ENCODE measurements at regions not wholly inside any gene's neighbourhood (a gene's known extent, or its start where the extent isn't known, plus 50 kb on each side); places are given as distances from the start of the nearest gene placed in this dataset.
"Not testable (repeated sequence)": the region's sequence is repeated elsewhere in the genome, so short reads cannot be mapped to it uniquely, and the experiment has no call there.

DNA sequence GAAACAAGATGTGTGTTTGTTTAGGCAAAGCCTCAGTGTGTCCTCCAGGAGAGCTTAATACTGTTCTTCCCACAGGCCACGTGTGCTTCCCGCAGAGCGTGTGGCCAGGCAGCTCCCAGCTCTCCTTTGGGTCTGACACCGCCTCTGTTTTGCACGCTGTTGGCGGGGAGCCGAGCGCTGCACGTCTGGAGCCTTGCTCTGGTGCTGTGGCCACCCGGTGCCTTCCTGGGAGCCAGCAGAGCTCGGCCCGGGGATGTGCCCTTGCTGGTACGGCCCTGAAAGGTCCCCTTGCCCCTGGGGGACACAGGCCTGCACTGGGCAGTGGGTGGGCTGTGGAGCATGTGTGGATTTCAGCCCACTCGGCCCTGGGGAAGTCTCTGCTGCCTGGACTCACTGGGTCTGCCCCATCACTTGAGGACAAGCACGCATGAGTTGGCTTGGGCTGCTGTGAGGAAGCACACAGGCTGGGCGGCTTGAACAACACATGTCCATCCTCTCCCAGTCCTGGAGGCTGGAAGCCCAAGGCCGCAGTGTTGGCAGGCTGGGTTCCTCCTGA is 160.7 kb upstream of the HDAC4 start:
- DNase-seq (ENCODE audit: low read depth in 2 of 3, low spot score in 2 of 3) = no peak

DNA sequence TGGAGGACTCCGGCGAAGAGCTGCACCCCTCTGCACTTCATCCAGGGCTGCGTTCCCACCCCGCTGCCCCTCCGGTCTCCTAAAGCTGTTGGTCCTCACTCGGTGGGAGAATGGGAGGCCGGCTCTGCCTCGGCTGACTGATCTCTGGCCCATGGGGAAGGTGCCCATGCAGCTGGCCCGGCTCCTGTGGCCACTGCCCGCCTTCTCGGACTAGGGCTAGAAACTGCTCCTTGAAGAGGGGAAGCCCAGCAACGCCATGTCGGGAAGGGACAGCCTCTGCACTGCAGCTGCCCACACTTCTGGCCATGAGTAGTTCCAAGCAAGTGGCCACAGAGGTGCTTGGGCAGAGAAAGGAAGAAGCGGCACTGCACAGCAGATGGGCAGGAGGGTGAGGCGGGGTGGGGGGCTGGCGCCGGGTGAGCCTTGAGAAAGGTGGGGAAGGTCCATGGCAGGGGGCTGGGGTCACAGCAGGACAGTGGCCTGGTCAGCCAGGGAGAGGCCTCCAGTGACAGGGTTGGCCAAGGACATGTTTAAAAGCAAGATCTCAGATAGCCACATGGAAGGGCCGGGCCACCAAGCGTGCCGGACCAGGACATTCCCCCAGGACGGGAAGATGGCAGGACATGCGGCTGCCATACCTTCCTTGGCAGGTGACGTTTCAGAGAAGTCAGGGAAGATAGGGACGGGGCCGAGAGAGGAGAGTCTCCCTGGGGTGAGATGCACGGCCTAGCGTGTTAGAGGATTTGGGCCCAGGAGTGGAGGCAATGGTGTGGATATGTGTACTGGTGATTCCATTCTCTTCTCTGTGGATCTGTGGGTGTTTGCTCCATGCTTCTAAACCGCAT is 158.8 kb upstream of the HDAC4 start:
- DNase-seq (ENCODE audit: low read depth in 2 of 3, low spot score in 2 of 3) = no peak

DNA sequence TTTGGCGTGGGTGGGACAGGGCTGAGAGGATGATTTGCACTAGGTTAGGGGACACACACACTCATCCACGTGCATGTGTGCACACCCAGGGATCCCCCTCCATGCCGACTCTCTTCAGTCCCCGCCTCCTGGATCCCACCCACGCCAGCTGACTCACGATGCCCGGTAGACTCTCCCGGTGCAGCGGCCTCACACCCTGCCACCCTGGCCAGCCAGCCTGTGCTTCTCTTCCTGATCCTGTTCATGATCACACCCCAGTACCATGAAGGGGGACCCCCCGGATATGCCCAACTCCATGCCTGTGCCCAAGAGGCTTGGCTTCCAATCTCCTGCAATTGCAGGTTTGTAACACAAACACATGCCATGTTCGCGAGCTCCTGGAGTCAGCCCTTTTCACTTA is 157.8 kb upstream of the HDAC4 start:
- no peak for DNase-seq (ENCODE audit: low read depth in 2 of 3, low spot score in 2 of 3)

DNA sequence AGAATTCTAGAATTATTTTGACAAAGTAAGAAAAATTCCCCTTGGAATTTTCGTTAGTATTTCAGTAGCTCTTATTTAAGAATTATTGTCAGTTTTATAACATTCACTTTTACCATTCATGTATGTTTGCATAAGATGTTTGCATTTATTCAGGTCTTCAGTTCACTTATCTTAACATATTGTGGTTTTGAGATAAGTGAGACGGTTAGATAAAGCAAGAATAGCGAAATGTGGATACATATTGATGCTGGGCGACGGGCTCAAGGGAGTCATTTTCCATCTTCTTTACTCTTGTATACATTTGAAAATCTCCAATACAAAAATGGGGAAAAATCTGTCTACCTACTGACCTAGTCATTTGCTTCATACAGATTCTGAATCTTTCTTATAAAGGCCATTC is 156.7 kb upstream of the HDAC4 start:
- DNase-seq (ENCODE audit: low read depth in 2 of 3, low spot score in 2 of 3) = no peak

DNA sequence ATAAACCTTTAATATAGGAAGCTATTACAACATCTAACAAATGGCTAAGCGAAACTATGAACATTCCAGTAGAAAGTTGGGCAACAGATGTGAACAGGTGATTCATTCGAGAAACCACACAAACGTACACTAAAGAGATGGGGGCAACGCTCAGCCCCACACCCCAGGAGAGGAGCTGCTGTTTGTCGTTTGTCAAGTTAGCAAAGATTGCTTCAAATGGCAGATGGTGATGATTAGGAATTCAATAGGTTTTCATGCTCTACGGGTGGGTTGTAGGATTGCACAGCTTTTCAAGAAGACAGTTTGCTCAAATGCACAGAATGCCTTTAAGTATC is 154.7 kb upstream of the HDAC4 start:
- DNase-seq (ENCODE audit: low read depth in 2 of 3, low spot score in 2 of 3) = no peak

DNA sequence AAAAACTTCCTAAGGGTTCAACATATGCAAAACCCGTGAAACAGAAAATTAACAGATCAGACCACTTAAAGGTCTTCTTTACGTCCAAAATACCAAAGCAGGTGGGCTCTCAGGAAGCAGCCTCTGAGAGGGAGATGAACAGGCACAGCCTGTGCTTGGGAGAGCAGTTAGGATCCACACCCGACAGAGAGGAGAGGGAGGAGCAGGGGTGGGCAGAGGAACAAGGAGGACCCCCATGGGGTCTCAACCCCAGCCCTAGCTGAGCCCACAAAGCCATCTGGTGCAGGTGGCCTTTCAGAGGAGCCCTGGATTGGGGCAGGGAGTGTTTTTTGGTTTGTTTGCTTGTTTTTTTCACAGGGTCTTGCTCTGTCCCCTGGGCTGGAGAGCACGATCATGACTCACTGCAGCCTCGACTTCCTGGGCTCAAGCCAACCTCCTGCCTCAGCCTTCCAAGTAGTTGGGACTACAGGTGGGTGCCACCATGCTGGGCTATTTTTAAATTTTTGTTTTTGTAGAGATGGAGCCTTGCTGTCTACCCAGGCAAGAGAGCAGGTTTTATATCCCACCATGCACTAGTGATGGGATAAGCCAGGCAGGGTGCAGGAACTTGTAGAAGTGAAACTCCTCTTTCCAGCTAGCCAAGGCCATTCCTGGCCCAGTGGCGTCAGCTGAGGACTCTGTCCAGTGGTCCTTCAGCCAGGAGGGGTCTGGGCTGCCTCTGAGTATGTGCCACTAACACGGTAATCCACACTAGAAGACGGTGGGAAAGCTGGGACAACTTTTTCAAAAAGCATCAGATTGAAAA is 154.1 kb upstream of the HDAC4 start:
- DNase-seq (ENCODE audit: low read depth in 2 of 3, low spot score in 2 of 3) = no peak

DNA sequence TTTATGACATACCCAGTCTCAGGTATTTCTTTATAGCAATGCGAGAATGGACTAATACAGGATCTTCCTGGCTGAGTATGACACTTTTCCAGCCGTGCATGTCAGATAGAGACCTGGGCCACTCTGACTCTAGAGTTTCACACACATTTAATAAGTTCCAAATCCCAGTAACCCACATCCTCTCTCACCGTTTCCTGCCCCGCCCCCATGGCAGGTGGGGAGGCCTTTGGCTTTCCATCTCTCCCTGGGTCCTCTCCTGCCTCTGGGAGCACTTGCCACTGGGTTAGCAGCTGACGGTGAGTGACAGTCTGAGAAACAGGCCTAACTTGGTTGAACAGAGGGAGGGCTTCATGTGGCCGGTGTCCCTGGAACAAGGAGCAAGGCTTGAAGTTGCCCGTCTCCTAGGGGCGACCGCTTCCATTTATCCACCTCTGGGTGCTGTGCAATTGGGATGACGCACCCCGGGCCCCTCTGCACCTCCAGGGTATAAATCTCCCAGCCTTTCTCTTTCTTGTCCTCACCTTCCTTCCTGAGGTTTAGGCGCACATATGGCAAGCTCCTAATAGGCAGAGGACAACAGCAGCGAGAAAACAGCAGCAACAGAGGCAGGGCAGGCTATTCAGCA is 152.7 kb upstream of the HDAC4 start:
- no peak for DNase-seq (ENCODE audit: low read depth in 2 of 3, low spot score in 2 of 3)

DNA sequence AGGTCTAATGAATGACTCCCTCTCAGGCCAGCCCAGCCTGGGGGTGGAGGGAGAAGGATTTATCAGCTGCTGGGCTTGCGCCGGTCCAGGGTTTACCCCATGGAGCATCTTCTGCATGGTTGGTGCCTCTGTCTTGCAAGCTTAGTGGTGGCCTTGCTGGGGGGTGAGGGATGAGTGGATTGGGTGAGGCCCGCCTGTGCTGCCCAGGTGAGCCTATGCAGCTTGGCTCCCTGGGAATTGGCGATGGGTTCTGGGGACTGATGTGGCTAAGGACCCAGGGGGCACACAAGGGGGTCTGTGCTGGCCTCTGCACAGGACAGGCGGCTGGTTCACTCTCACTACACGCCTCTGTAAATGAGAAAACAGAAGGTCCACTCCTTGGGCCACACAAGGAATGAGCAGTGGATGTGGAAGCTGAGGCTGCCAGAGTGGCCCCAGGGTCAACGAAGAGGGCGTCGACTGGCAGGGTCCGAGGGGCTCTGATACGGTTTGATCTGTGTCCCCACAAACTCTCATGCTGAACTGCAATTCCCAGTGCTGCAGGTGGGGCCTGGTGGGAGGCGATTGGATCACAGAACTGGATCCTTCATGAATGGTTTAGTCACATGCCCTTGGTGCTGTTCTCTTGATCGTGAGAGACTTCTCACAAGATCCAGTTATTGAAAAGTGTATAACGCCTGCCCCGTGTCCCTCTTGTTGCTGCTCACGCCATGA is 151.6 kb upstream of the HDAC4 start:
- DNase-seq (ENCODE audit: low read depth in 2 of 3, low spot score in 2 of 3) = no peak

DNA sequence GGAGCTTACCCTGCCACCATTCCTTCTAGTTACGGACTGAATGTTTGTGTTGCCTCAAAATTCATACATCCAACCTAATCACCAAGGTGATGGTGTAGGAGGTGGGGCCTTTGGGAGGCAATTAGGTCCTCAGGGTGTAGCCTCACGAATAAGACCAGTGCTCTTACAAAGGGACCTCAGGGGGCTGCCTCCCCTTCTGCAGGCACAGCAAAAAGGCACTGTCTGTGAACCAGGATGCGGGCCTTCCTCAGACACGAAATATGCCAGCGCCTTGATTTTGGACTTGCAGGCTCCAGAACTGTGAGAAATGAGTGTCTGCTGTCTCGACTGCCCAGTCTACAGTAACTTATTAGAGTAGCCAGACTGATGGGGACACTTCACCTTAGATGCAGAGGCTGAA is 150.4 kb upstream of the HDAC4 start:
- no peak for DNase-seq (ENCODE audit: low read depth in 2 of 3, low spot score in 2 of 3)

DNA sequence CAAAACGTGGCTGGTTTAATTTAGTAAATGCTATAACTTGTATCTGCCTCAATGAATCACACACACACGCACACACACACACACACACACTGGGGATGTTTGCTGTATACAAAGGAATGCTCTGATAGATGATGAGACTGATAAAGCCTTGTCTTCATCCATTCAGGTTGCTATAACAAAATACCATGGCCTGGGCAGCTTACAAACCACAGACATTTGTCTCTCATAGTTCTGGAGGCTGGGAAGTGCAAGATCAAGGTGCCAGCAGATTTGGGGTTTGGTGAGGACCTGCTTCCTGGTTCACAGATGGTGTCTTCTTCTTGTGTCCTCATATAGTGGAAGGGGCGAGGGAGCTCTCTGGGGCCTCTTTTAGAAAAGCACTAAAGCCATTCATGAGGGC is 149.5 kb upstream of the HDAC4 start:
- no peak for DNase-seq (ENCODE audit: low read depth in 2 of 3, low spot score in 2 of 3)

DNA sequence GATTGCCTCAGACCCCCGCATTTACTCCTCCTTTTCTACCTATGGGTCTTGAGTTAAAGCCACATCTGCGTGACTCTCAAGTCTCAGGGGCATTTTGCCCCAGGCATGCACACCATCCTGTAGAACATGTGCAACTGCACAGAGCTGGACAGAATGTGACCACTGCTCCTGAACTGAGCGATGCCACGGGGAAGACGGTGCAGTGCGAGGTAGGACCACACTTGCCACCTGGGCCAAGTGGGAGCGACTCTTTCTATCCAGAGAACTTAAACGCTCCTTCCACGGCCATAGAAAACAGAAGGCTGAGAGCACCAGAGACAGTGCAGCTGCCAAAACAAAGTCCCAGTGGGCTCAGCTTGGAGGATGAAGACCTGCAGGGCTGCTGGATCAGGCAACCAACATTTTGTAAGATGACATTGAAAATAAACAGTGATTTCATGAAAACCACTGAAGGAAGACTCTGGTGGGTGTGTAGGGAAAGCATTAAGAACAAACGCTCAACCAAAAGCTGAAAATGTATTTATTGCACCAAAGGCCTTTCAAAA is 149.0 kb upstream of the HDAC4 start:
- DNase-seq (ENCODE audit: low read depth in 2 of 3, low spot score in 2 of 3) = no peak

DNA sequence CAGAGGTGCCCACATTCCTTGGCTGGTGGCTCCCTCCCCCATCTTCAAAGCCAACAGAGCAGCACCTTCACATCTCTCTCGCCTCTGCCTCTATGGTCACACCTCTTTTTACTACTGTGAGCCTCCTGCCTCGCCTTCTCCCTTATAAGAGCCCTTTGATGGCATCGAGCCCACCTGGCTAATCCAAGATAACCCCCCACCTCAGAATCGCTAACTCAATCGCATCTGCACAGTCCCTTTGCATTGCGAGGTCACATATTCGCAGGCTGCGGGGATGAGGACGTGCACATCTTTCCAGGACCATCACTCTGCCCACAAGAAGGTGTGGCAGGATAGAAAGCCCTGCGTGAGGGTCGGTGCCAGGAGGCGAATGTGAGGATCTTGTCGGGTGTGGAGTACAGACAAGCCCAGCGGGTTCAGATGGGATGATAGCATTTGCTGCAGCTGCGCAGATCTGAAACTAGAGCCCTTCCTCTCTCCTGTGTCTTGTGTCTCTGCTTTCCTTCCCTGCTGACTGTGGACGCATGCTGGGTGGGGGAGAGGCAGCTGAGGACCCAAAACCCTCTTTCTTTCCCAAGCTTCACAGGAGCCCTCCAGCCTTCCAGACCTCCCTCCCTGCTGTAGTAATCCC is 148.3 kb upstream of the HDAC4 start:
- DNase-seq (ENCODE audit: low read depth in 2 of 3, low spot score in 2 of 3) = no peak

DNA sequence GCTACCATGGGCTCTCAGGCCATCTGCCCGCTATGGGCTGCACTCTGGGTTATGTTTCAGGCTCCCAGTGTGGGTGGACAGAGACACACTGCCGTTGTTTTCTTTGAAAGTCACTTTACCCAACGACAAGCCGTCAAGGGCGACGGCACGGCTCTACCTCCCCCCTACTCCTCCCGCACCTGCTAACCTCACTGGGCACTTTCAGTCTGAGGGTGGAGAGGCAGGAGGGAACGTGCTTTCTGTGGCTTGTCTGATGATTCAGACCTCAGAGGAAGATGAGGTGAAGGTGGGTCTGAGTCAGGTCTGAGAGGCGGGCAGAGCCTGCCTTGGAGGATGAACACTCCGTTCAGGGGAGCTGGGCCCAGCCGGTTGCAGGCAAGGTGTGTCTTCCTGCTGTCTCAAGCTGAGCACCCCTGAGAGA is 147.6 kb upstream of the HDAC4 start:
- peak in 2 of 3 experiments; percentile 49 to 54 for DNase-seq (ENCODE audit: low read depth in 2 of 3, low spot score in 2 of 3)

DNA sequence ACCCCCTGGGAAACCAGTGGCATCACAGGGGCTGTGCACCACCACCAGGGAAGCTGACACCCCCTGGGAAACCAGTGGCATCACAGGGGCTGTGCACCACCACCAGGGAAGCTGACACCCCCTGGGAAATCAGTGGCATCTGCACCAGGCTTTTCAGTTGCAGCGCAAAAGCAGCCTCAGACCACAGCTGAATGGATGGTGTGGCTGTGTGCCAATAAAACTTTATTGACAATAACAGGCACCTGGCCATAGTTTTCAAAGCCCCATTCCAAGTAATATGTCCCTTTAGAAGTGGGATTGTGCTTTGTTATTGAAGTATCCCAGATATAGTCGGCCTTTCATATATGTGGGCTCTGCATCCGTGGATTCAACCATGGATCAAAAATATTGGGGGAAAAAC is 146.3 kb upstream of the HDAC4 start:
- DNase-seq (ENCODE audit: low read depth in 2 of 3, low spot score in 2 of 3) = not testable (repeated sequence)

DNA sequence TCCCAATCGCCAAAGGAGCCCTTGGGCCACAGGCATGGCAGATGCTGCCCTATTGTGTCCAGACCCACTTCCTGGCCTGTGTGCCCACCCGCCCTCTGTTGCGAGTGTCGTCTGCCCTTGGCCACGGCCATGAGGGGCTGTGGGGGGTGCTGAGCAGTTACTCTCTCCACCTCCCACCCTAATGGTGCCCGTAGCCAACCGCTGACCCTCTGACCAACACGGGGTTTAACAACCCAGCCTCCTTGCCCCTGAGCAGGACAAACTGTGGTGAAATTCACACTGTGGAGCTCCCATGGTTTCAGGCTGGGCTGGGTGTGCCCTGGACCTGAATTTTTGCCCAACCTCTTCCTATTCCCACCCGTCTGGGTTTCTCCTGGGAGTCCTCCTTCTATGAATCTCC is 145.7 kb upstream of the HDAC4 start:
- no peak for DNase-seq (ENCODE audit: low read depth in 2 of 3, low spot score in 2 of 3)

DNA sequence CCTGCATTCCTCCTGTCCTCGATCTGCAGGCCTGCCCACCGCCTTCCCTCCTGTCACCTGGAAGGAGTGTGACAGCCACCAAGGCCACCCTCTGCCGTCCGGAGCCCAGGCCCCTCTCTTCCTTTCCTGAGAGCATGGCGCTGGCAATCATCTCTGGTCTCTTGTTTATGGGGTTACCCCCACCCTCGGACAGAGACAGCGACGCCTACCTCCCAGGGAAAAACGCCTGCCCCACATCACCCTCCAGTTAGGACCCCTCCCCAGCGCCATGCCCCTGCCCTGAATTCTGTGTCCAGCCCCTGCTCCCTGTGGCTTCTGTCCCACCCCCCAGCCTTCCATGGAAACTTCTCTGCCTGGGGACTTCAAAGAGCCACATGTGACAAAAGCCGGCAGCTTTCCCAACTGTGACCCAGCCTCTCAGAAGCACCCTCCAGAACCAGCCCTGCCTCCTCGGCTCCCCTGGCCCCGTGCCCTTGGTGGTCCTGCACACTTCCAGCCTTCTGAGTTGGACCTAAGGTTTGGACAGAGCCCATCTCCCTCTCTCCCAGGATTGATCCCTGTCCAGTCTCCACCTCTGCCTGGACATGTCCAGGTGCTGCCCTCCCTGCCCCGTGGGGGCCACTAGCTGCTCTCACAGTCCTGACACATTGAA is 145.0 kb upstream of the HDAC4 start:
- no peak for DNase-seq (ENCODE audit: low read depth in 2 of 3, low spot score in 2 of 3)

DNA sequence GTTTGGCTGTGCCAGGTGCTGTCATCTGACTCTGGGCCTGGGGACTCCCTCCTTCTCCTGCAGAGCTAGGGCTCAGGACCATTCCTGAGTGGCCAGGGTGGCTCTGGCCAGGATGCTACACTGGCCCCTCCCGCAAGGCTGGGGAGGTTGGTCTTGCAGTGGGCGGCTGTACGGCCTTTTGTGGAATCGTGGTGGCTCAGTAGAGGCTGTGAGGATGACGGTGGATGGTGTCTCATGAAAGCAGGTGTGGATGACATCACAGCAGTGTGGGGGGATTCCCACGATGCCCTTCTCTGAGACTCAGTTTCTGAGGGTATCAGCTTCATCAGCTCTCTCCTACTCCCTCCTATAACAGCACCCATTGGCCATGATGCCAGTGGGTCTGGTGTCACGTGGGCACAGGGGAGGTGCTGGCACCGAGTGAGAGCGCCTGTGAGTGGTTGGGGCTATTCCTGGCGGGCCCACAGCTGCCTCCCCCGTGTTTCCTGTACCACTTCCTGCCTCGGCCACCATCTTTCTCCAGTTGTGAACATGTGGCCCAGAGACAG is 144.2 kb upstream of the HDAC4 start:
- peak; percentile 24 to 43 (median 32) for DNase-seq (ENCODE audit: low read depth in 2 of 3, low spot score in 2 of 3)

DNA sequence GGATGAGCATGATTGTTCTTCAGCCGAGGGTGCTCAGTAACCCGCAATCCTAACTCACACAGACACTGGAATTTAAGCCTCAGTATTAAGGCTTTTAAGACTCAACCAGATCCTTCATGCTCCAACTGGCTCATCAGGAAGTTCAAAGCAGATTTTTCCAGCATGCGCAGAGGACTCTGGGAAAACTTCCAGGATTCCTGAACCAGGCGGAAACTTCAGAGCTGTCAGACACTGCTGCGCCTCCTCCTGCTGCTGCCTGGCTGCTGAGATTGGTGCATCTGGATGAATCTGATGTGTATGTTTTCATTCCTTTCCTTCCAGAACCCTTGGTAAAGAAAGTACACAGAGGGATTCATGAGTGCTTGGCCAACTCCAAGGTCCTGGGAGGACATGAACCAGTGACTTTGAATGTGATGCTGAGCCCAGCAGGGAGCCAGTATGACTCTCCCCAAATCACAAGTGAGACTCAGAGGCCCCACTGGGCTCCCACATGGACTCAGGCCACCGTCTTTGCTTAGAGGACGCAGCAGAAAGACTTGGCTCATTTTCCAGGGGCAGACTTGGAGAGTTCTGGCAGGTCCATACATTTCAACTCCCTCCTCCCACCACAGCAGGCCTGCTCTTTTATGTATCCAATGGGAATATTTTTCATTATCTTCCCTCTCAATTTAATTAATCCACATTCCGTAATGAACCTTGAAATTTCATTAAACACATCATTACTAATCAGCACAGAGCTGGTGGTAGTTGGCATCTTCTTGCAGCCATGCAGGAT is 143.5 kb upstream of the HDAC4 start:
- DNase-seq (ENCODE audit: low read depth in 2 of 3, low spot score in 2 of 3) = no peak

DNA sequence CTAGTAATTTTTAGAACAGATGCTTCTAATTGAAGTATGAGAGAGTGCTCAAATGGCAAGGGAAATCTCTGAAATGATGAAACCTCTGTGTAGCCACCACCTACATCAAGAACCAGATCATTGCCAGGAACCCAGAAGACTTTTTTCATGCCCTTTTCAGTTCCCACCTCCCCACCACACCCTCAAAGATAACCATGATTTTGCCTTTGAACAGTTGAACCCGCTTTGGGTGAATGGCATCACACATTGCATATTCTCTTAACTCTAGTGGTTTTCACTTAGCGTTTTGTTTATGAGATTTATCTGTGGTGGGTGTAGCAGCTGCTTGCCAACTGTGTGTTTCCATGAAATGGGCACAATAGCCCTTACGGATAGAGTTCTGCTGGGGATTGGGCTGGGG is 142.9 kb upstream of the HDAC4 start:
- DNase-seq (ENCODE audit: low read depth in 2 of 3, low spot score in 2 of 3) = no peak

All from activated CD8-positive, alpha-beta memory T cell treated with anti-CD3 and anti-CD28 coated beads for 48 hours (primary cell).